Cardiac fibroblast (primary cell): ENCODE measurements at regions not wholly inside any gene's neighbourhood (a gene's known extent, or its start where the extent isn't known, plus 50 kb on each side); places are given as distances from the start of the nearest gene placed in this dataset.
"Not testable (repeated sequence)": the region's sequence is repeated elsewhere in the genome, so short reads cannot be mapped to it uniquely, and the experiment has no call there.

Experiments used
- DNase-seq, 2 donors: peaks; one replicate each; pipeline versions ENCODE4 v3.0.0 to v3.0.0-alpha.2; 2010; ENCODE audit warnings: low read depth in 2 of 2
- H3K4me3 ChIP-seq, 2 donors: replicated peaks in 1 of 2; 1 replicate in 1 of 2; 2 replicates in 1 of 2; pipeline ENCODE4 v1.5.1; 2011; ENCODE audit warnings: low read depth in 2 of 2, low read length in 2 of 2, mild to moderate bottlenecking in 2 of 2, moderate library complexity in 1 of 2
- TF ChIP-seq, protein P1 (sequence below): IDR thresholded peaks from one replicate; pipeline ENCODE4 v1.5.1; 2011; ENCODE audit warnings: low read depth, mild to moderate bottlenecking, low read length, inconsistent platforms

DNA sequence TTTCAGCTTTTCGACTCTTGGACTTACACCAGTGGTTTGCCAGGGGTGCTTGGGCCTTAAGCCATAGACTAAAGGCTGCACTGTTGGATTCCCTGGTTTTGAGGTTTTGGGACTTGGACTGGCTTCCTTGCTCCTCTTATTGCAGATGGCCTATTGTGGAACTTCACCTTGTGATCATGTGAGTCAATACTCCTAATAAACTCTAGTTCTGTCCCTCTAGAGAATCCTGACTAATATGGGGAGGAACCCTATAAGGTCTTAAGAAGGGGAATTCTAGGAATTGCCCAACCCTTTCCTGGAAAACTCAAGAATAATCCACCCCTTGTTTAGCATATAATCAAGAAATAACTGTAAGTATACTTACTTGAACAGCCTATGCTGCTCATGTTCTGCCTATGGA is 491.8 kb downstream of the TMEM135 start:
- peak in 1 of 2 donors; percentile 1 for DNase-seq
- H3K4me3 ChIP-seq = no peak overlapping the region
- TF ChIP-seq, protein P1, sequence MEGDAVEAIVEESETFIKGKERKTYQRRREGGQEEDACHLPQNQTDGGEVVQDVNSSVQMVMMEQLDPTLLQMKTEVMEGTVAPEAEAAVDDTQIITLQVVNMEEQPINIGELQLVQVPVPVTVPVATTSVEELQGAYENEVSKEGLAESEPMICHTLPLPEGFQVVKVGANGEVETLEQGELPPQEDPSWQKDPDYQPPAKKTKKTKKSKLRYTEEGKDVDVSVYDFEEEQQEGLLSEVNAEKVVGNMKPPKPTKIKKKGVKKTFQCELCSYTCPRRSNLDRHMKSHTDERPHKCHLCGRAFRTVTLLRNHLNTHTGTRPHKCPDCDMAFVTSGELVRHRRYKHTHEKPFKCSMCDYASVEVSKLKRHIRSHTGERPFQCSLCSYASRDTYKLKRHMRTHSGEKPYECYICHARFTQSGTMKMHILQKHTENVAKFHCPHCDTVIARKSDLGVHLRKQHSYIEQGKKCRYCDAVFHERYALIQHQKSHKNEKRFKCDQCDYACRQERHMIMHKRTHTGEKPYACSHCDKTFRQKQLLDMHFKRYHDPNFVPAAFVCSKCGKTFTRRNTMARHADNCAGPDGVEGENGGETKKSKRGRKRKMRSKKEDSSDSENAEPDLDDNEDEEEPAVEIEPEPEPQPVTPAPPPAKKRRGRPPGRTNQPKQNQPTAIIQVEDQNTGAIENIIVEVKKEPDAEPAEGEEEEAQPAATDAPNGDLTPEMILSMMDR = no peak

DNA sequence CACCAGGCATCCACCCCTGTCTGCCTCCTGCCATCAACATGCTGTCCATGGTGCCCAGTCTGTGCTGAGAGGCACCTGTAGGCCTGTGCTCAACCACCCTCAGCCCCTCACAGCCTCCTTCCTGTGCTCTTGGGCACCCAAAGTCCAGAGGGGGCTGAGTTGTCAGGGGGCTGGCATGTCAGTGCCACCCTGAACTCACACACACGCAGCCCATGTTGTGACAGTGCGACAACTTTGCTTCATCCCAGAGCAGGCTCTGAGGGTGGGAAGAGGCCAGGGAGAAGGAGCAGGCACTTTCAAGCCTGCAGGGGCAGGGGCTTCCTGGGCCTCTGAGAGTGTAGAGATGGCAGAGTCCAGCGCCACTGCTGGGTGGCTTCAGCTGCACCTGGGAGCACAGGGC is 491.0 kb downstream of the TMEM135 start:
- no peak overlapping the region for H3K4me3 ChIP-seq
- TF ChIP-seq, protein P1 = no peak
- no peak for DNase-seq

DNA sequence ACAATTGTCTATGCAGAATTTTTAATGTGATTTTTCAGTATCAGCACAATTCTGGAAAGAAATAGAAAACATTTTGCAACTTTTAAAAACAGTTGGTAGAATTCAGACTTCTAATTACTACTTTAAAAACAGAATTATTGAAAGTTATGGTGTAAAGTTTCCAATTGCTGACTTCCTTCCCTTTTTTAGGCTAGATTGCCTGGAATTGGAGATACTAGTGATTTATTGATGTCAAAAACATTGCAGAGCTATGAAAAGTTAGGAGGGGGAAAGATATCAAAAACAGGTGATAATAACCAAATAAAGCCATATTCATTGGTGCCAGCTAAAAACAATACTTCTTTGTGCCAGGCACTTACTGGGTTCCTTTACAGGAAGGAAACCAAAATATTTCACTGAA is 485.5 kb downstream of the TMEM135 start:
- no peak overlapping the region for H3K4me3 ChIP-seq
- TF ChIP-seq, protein P1 = no peak
- no peak for DNase-seq

DNA sequence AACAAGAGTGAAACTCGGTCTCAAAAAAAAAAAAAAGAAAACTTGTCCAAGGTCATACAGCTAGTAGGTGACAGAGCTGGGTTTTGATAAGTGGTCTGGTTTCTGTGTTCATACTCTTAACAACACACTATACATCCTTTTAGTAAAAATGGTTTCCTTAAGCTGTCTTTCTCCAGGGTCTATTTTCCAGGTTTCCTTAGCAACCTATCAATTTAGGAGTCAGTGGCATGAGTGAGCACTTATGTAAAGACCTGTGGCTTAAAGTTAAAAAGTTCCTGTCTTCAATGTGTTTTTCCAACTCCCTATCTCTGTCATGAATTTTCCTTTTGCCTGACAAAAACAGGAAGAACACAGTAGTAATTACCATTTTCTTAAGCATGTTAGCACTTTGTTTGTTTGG is 480.5 kb downstream of the TMEM135 start:
- no peak for DNase-seq
- TF ChIP-seq, protein P1 = no peak
- H3K4me3 ChIP-seq = no peak overlapping the region

DNA sequence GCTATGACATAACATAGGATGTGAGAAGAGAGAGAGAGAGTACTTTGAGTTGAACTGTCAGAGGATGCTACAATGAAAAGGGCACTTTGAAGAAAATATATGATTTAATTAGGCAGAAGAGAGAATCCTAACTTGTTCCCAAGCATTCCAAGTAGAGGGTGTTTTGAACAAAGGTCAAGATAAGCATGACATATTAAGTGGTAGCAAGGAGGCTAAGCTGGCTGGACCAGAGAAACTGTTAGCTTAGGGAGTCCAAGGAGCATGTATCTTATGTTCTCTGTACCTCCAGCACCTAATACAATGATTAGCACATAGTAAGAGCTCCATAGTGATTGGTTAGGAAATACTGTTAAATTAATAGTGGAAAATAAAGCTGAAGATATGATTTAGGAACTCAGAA is 479.6 kb downstream of the TMEM135 start:
- no peak overlapping the region for H3K4me3 ChIP-seq
- DNase-seq = no peak
- TF ChIP-seq, protein P1 = no peak

DNA sequence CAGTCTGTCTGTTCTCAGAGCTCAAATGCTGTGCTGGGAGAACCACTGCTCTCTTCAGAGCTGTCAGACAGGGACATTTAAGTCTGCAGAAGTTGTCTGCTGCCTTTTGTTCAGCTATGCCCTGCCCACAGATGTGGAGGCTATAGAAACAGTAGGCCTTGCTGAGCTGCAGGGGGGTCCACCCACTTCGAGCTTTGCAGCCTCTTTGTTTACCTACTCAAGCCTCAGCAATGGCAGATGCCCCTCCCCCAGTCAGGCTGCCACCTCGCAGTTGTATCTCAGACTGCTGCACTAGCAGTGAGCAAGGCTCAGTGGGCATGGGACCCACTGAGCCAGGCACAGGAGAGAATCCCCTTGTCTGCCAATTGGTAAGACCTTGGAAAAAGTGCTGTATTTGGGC is 470.0 kb downstream of the TMEM135 start:
- DNase-seq, H3K4me3 ChIP-seq: not testable (repeated sequence)

DNA sequence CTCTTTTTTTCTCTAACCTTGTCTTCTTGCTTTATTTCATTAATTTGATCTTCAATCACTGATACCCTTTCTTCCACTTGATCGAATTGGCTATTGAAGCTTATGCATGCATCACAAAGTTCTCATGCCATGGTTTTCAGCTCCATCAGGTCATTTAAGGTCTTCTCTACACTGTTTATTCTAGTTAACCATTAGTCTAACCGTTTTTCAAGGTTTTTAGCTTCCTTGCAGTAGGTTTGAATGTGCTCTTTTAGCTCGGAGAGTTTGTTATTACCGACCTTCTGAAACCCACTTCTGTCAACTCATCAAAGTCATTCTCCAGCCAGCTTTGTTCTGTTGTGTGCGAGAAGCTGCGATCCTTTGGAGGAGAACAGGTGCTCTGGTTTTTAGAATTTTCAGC is 469.2 kb downstream of the TMEM135 start:
- not testable (repeated sequence) for H3K4me3 ChIP-seq, DNase-seq

DNA sequence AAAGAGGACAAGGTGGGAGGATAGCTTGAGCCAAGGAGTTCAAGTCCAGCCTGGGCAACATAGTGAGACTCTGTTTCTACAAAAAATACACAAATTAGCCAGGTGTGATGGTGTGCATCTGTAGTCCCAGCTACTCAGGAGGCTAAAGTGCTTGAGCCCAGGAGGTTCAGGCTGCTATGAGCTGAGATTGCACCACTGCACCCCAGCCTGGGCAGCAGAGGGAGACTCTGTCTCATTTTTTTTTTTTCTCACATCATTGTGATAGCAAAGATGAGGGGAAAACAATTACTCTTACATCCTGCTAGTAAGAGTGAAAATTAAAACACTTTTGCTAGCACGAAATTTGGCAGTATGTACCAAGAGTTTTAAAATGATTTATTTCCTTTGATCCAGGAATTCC is 463.7 kb downstream of the TMEM135 start:
- no peak for DNase-seq
- TF ChIP-seq, protein P1 = no peak
- no peak overlapping the region for H3K4me3 ChIP-seq

DNA sequence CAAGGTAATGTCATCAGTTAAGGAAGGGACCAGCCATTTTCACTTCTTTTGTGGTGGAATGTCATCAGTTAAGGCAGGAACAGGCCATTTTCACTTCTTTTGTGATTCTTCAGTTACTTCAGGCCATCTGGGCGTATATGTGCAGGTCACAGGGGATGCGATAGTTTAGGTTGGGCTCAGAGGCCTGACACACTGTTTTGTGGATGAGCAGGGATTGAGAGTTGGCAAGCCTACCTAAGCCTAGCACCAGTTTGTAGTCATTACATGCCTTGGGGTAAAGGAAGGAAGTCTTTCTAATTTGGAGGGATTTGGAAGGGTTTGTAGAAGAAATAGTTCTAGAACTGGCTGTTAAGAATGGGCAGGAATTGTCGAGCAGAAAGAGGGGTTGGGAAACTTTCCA is 457.2 kb downstream of the TMEM135 start:
- not testable (repeated sequence) for H3K4me3 ChIP-seq, DNase-seq

DNA sequence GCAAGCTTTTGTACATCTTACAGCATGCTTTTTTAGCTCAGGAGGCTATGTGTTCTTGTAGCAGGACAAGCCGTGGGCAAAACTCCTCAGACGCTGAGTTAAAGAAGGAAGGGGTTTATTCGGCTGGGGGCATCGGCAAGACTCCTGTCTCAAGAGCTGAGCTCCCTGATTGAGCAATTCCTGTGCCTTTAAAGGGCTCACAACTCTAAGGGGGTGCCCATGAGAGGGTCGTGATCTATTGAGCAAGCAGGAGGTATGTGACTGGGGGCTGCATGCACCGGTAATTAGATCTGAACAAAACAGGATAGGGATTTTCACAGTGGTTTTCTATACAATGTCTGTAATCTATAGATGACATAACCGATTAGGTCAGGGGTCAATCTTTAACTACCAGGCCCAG is 456.3 kb downstream of the TMEM135 start:
- DNase-seq, H3K4me3 ChIP-seq: not testable (repeated sequence)
